IMR-90 (cell line): ENCODE measurements at regions not wholly inside any gene's neighbourhood (a gene's known extent, or its start where the extent isn't known, plus 50 kb on each side); places are given as distances from the start of the nearest gene placed in this dataset.

Source experiments
- CTCF ChIP-seq: conservative IDR thresholded peaks from 2 replicates; pipeline ENCODE4 v1.5.1; 2012; ENCODE audit warnings: mild to moderate bottlenecking, low read depth, low read length, improper control_type of control experiment
- RAD21 ChIP-seq: IDR thresholded peaks from 2 replicates; pipeline ENCODE4 v1.6.1; 2012; ENCODE audit warnings: low read length, improper control_type of control experiment
- RCOR1 ChIP-seq: IDR thresholded peaks from 2 replicates; pipeline ENCODE4 v1.6.1; 2012; ENCODE audit warnings: mild to moderate bottlenecking, low read length, improper control_type of control experiment; ENCODE audit not compliant: insufficient replicate concordance
- SMC3 ChIP-seq: fragments of 150-350 bp; IDR thresholded peaks from 2 replicates; pipeline ENCODE4 v1.6.1; 2016; ENCODE audit warnings: low read depth, mild to moderate bottlenecking, antibody characterized with exemption, low read length, moderate library complexity

GRCh38 chr12:67853204-67853603 lies 136.0 kb upstream of the IFNG-AS1 start:
- TF ChIP-seq RAD21 (no peak), CTCF (no peak), RCOR1 (no peak), SMC3 (no peak)
